B cell (primary cell): ENCODE measurements at regions not wholly inside any gene's neighbourhood (a gene's known extent, or its start where the extent isn't known, plus 50 kb on each side); places are given as distances from the start of the nearest gene placed in this dataset.

Experiments used
- ATAC-seq: fragments of 200-7000 bp; cut with Tn5 transposase; one replicate; pipeline ENCODE4 v1.10.0; 2021; ENCODE audit warnings: low read depth, mild to moderate bottlenecking, moderate number of reproducible peaks, moderate library complexity
- CTCF ChIA-PET: fragments of 350-600 bp; sonication (Branson Sonifier 250); formaldehyde crosslinking; loops from one replicate; lab custom pipeline; 2021; ENCODE audit warnings: antibody characterized with exemption, inconsistent platforms; lab: Charles Lee
- POLR2A ChIA-PET: fragments of 350-600 bp; sonication (Branson Sonifier 250); formaldehyde crosslinking; loops from one replicate; lab custom pipeline; 2021; ENCODE audit warnings: antibody characterized with exemption; lab: Charles Lee
- DNase-seq: peaks from one replicate; pipeline ENCODE4 v3.0.0; 2013
- H2AFZ ChIP-seq: 2 replicates; pipeline ENCODE4 v1.6.1; 2012; ENCODE audit warnings: mild to moderate bottlenecking, low read depth, low read length; ENCODE audit not compliant: insufficient read depth, poor library complexity, severe bottlenecking
- H3K27ac ChIP-seq, 2 donors: 1 replicate in 1 of 2; 2 replicates in 1 of 2; pipeline ENCODE4 v1.5.1; 2012 to 2013; ENCODE audit warnings: low read length in 2 of 2, mild to moderate bottlenecking in 2 of 2, moderate library complexity in 1 of 2
- H3K27me3 ChIP-seq, 4 experiments: fragments of 200-600 bp in 1 of 4; sonication (generic) in 1 of 4; replicated peaks in 1 of 4; 1 replicate in 2 of 4; 2 replicates in 2 of 4; pipeline versions ENCODE4 v1.6.1 to v1.7.0; 2013 to 2016; ENCODE audit warnings: low read length in 3 of 4, mild to moderate bottlenecking in 2 of 4, mixed read lengths in 1 of 4, moderate library complexity in 1 of 4; ENCODE audit not compliant: insufficient read depth in 4 of 4, control insufficient read depth in 3 of 4; ENCODE audit errors: control extremely low read depth in 1 of 4
- H3K36me3 ChIP-seq, 2 experiments: replicated peaks in 1 of 2; 1 replicate in 1 of 2; 2 replicates in 1 of 2; pipeline versions ENCODE4 v1.6.1 to v1.7.1; 2013; ENCODE audit warnings: low read length in 1 of 2; ENCODE audit not compliant: insufficient read depth in 2 of 2, control insufficient read depth in 1 of 2; ENCODE audit errors: control extremely low read depth in 1 of 2, extremely low read depth in 1 of 2
- H3K4me1 ChIP-seq, 2 donors: fragments of 200-600 bp in 1 of 2; sonication (generic) in 1 of 2; 1 replicate in 1 of 2; 2 replicates in 1 of 2; pipeline versions ENCODE4 v1.5.1 to v1.6.1; 2013 to 2017; ENCODE audit warnings: low read length in 2 of 2; ENCODE audit not compliant: control insufficient read depth in 2 of 2, insufficient read depth in 2 of 2
- H3K4me2 ChIP-seq: replicated peaks from 2 replicates; pipeline ENCODE3; 2012; ENCODE audit warnings: mild to moderate bottlenecking, low read depth, low read length; ENCODE audit not compliant: poor library complexity, severe bottlenecking
- H3K4me3 ChIP-seq, 5 experiments: fragments of 200-600 bp in 1 of 5; sonication (generic) in 1 of 5; 1 replicate in 3 of 5; 2 replicates in 2 of 5; pipeline versions ENCODE4 v1.5.1 to v1.7.0; 2011 to 2016; ENCODE audit warnings: low read length in 4 of 5, mild to moderate bottlenecking in 4 of 5, low read depth in 2 of 5, control low read depth in 1 of 5, moderate library complexity in 1 of 5; ENCODE audit not compliant: insufficient read depth in 1 of 5; ENCODE audit errors: control extremely low read depth in 1 of 5, extremely low read depth in 1 of 5
- H3K79me2 ChIP-seq: fragments of 200-600 bp; sonication (generic); one replicate; pipeline ENCODE4 v1.6.0; 2016; ENCODE audit warnings: low read length; ENCODE audit not compliant: control insufficient read depth, insufficient read depth
- H3K9ac ChIP-seq: fragments of 200-600 bp; sonication (generic); 2 replicates; pipeline ENCODE4 v1.6.1; 2017; ENCODE audit warnings: mild to moderate bottlenecking, low read length, moderate library complexity
- H3K9me3 ChIP-seq, 3 donors: one replicate each; pipeline versions ENCODE4 v1.6.1 to v1.7.1; 2013; ENCODE audit warnings: low read length in 2 of 3; ENCODE audit not compliant: control insufficient read depth in 2 of 3, insufficient read depth in 1 of 3; ENCODE audit errors: control extremely low read depth in 1 of 3
- H4K20me1 ChIP-seq: 2 replicates; pipeline ENCODE4 v1.6.0; 2012; ENCODE audit warnings: mild to moderate bottlenecking, low read length; ENCODE audit not compliant: insufficient read depth, control insufficient read depth, poor library complexity, severe bottlenecking
- H3K27ac Mint-ChIP-seq: one replicate; pipeline ENCODE4 v1.8.0; 2021; ENCODE audit warnings: mixed read lengths
- H3K27me3 Mint-ChIP-seq: one replicate; pipeline ENCODE4 v1.8.0; 2021; ENCODE audit warnings: mixed read lengths
- H3K4me1 Mint-ChIP-seq: one replicate; pipeline ENCODE4 v1.8.0; 2021; ENCODE audit warnings: mixed read lengths
- H3K4me3 Mint-ChIP-seq: one replicate; pipeline ENCODE4 v1.8.0; 2021; ENCODE audit warnings: mixed read lengths
- H3K9me3 Mint-ChIP-seq: one replicate; pipeline ENCODE4 v1.8.0; 2022; ENCODE audit warnings: mixed read lengths; ENCODE audit not compliant: insufficient read depth
- CTCF ChIP-seq: fragments of 200-600 bp; IDR thresholded peaks from one replicate; pipeline ENCODE4 v1.8.0; 2022; ENCODE audit warnings: antibody characterized with exemption, mild to moderate bottlenecking
- EZH2 ChIP-seq: IDR thresholded peaks from 2 replicates; pipeline ENCODE4 v1.6.1; 2012; ENCODE audit warnings: borderline replicate concordance, low read depth, mild to moderate bottlenecking, moderate library complexity, low read length; ENCODE audit not compliant: insufficient read depth, poor library complexity, severe bottlenecking
- WGBS: methylation state at CpG from one replicate; pipeline ENCODE4 v1.1.5; 2013; ENCODE audit warnings: missing lambda C conversion rate; ENCODE audit not compliant: insufficient coverage; 5-methylcytosine and 5-hydroxymethylcytosine counted together
- intact Hi-C: fragments of 100-400 bp; cut with micrococcal nuclease; formaldehyde crosslinking; loops from one replicate; pipeline ENCODE4 v1.10.0; 2022

- intact Hi-C loops = no loop called here
- Mint-ChIP-seq H3K4me1 (no peaks in the 10 kb centered on the region), H3K4me3 (no peak overlapping the region), H3K9me3 (peaks cover 7% of the 10 kb centered on the region), H3K27ac (no peak overlapping the region), H3K27me3 (peaks cover 23% of the 10 kb centered on the region)
- no peak for DNase-seq
- Histone ChIP-seq H4K20me1 (no peaks in the 10 kb centered on the region), H3K4me1 (no peaks in the 10 kb centered on the region), H3K36me3 (no peaks in the 10 kb centered on the region), H3K9me3 (peaks cover 4 to 20% (median 13%) of the 10 kb centered on the region in 3 donors), H2AFZ (no peak overlapping the region), H3K4me3 (no peak overlapping the region), H3K79me2 (no peaks in the 10 kb centered on the region), H3K9ac (no peak overlapping the region), H3K4me2 (no peak overlapping the region), H3K27me3 (peaks cover 0 to 8% (median 0%) of the 10 kb centered on the region in 4 experiments), H3K27ac (no peak overlapping the region)
- ChIA-PET CTCF (no interaction called here), POLR2A (no interaction called here)
- TF ChIP-seq CTCF = no peak
- TF ChIP-seq EZH2 = no peak
- no peak for ATAC-seq
- 85% methylated on average over 1 of the region's 1 CpG for WGBS
Measured at GRCh38 chr7:4549681-4550080, 132.4 kb upstream of the FOXK1 start.

GRCh38 chr7:4550117-4550516 lies 132.0 kb upstream of the FOXK1 start:
- intact Hi-C loops = no loop called here
- Mint-ChIP-seq H3K4me1 (no peaks in the 10 kb centered on the region), H3K4me3 (no peak overlapping the region), H3K27ac (no peak overlapping the region), H3K27me3 (peaks cover 23% of the 10 kb centered on the region), H3K9me3 (peaks cover 10% of the 10 kb centered on the region)
- Histone ChIP-seq H3K79me2 (no peaks in the 10 kb centered on the region), H3K27ac (no peak overlapping the region), H3K4me2 (no peak overlapping the region), H3K9ac (no peak overlapping the region), H3K27me3 (peaks cover 0 to 8% (median 0%) of the 10 kb centered on the region in 4 experiments), H2AFZ (no peak overlapping the region), H3K36me3 (no peaks in the 10 kb centered on the region), H3K4me3 (no peak overlapping the region), H3K9me3 (peaks cover 4 to 20% (median 13%) of the 10 kb centered on the region in 3 donors), H4K20me1 (no peaks in the 10 kb centered on the region), H3K4me1 (no peaks in the 10 kb centered on the region)
- ATAC-seq (no peak), DNase-seq (no peak)
- WGBS = no CpG with 5 or more reads among the region's 1 CpG
- ChIA-PET POLR2A (no interaction called here), CTCF (no interaction called here)
- TF ChIP-seq EZH2 = no peak
- TF ChIP-seq CTCF = no peak
